HepG2 (cell line): ENCODE measurements at regions not wholly inside any gene's neighbourhood (a gene's known extent, or its start where the extent isn't known, plus 50 kb on each side); places are given as distances from the start of the nearest gene placed in this dataset.
A peak's percentile ranks its signal among the peaks of the same experiment; 100 is the strongest.

Experiments used
- DMAP1 ChIP-seq: IDR thresholded peaks from 2 replicates; pipeline ENCODE4 v1.6.1; 2016
- DPF2 ChIP-seq: sonication (generic); formaldehyde crosslinking; IDR thresholded peaks from 2 replicates; pipeline ENCODE4 v1.4.0; 2020; ENCODE audit warnings: mild to moderate bottlenecking, low read depth, missing genetic modification reagents, borderline replicate concordance
- FOSL2 ChIP-seq: sonication (generic); formaldehyde crosslinking; IDR thresholded peaks from 2 replicates; pipeline ENCODE4 v1.4.0; 2020; ENCODE audit warnings: missing genetic modification reagents
- HNF4A ChIP-seq: sonication (generic); formaldehyde crosslinking; IDR thresholded peaks from 2 replicates; pipeline ENCODE4 v1.4.0; 2020; ENCODE audit warnings: missing genetic modification reagents
- NCOA5 ChIP-seq: sonication (generic); formaldehyde crosslinking; IDR thresholded peaks from 2 replicates; pipeline ENCODE4 v1.4.0; 2020; ENCODE audit warnings: missing genetic modification reagents
- ZNF10 ChIP-seq: sonication (generic); formaldehyde crosslinking; IDR thresholded peaks from 2 replicates; pipeline ENCODE4 v1.4.0; 2020; ENCODE audit warnings: mild to moderate bottlenecking, low read depth, missing genetic modification reagents, borderline replicate concordance
- ZNF225 ChIP-seq: sonication (generic); formaldehyde crosslinking; IDR thresholded peaks from 2 replicates; pipeline ENCODE4 v1.4.0; 2020; ENCODE audit warnings: mild to moderate bottlenecking, missing genetic modification reagents
- ZNF33A ChIP-seq: sonication (generic); formaldehyde crosslinking; IDR thresholded peaks from 2 replicates; pipeline ENCODE4 v1.5.1; 2020; ENCODE audit warnings: missing genetic modification reagents, mild to moderate bottlenecking, moderate library complexity, borderline replicate concordance
- ZNF720 ChIP-seq: sonication (generic); formaldehyde crosslinking; IDR thresholded peaks from 2 replicates; pipeline ENCODE4 v1.4.0; 2020; ENCODE audit warnings: missing genetic modification reagents
- ZNF775 ChIP-seq: sonication (generic); formaldehyde crosslinking; IDR thresholded peaks from 2 replicates; pipeline ENCODE4 v1.4.0; 2020; ENCODE audit warnings: missing genetic modification reagents, mild to moderate bottlenecking, moderate library complexity, borderline replicate concordance
- ZNF792 ChIP-seq: IDR thresholded peaks from 2 replicates; pipeline ENCODE4 v1.6.1; 2016
- TF ChIP-seq, protein P1 (sequence below): IDR thresholded peaks from 2 replicates; pipeline ENCODE4 v1.6.1; 2016; ENCODE audit warnings: missing biosample characterization, missing genetic modification reagents, low read depth
- TF ChIP-seq, protein P2 (sequence below): sonication (generic); formaldehyde crosslinking; IDR thresholded peaks from 2 replicates; pipeline ENCODE4 v1.5.0; 2020; ENCODE audit warnings: mild to moderate bottlenecking, missing genetic modification reagents
- TF ChIP-seq, protein P3 (sequence below): sonication (generic); formaldehyde crosslinking; IDR thresholded peaks from 2 replicates; pipeline ENCODE4 v1.4.0; 2020; ENCODE audit warnings: missing genetic modification reagents
- TF ChIP-seq, protein P4 (sequence below): sonication (generic); formaldehyde crosslinking; IDR thresholded peaks from 2 replicates; pipeline ENCODE4 v1.4.0; 2020; ENCODE audit warnings: mild to moderate bottlenecking, missing genetic modification reagents
- TF ChIP-seq, protein P5 (sequence below): sonication (generic); formaldehyde crosslinking; IDR thresholded peaks from 2 replicates; pipeline ENCODE4; 2020; ENCODE audit warnings: missing genetic modification reagents, mild to moderate bottlenecking, borderline replicate concordance

DNA sequence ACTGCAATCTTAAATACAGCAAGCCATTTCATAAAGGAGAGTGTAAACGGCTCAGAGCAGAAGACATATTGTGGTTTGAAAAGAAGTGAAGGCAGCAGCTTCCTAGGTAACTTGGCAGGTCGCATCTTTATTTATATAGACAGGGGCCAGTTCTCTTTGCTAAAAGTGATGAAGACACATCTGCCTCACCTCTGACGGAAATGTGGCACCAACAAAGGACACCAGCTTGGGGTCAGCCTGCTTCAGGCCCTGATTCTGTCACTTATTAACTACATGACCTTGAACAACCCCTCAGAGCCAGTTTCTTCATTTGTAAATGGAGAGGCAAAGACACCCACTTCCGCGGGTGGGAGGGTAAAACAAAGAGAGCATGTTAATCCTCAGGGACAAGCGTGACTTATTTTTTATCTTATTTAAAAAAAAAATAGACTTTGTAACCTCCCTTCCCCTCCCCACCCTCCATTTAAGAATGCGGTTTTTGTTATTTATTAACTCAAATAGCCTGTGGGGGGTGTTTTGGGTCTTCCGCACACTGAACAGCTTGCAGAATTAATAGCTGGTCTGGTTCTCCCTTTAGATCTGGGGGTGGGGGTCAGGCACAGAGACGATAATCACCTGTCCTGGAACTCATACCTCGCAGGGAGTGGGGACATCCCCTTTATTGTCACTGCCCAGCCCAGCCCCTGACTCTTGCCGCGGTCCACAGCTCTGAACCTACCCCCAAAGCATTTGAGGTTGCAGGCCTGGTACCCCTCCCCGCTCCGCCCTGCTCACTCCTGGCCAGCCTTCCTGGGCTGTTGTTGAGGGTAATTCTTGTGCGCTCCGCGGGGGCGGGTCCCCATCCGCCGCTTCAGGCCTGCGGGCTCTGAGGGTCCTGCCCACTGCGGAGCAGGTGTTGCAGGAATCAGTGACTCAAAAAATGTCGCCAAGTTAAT lies 64.2 kb upstream of the TMEM17 start (continued):
- no peak for TF ChIP-seq ZNF225 (CRISPR knock-in tag)
- TF ChIP-seq, protein P1, sequence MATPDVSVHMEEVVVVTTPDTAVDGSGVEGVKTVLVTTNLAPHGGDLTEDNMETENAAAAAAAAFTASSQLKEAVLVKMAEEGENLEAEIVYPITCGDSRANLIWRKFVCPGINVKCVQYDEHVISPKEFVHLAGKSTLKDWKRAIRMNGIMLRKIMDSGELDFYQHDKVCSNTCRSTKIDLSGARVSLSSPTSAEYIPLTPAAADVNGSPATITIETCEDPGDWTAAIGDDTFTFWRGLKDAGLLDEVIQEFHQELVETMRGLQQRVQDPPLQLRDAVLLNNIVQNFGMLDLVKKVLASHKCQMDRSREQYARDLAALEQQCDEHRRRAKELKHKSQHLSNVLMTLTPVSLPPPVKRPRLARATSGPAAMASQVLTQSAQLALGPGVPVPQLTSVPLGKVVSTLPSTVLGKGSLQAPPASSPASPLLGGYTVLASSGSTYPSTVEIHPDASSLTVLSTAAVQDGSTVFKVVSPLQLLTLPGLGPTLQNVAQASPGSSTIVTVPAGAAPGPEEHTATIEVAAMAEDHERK = no peak
- TF ChIP-seq ZNF775 (CRISPR knock-in tag) = no peak
- TF ChIP-seq, protein P2, sequence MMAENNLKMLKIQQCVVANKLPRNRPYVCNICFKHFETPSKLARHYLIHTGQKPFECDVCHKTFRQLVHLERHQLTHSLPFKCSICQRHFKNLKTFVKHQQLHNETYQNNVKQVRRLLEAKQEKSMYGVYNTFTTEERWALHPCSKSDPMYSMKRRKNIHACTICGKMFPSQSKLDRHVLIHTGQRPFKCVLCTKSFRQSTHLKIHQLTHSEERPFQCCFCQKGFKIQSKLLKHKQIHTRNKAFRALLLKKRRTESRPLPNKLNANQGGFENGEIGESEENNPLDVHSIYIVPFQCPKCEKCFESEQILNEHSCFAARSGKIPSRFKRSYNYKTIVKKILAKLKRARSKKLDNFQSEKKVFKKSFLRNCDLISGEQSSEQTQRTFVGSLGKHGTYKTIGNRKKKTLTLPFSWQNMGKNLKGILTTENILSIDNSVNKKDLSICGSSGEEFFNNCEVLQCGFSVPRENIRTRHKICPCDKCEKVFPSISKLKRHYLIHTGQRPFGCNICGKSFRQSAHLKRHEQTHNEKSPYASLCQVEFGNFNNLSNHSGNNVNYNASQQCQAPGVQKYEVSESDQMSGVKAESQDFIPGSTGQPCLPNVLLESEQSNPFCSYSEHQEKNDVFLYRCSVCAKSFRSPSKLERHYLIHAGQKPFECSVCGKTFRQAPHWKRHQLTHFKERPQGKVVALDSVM (CRISPR knock-in tag) = no peak; the same call in 1 of the 2 replicates
- no peak for TF ChIP-seq NCOA5 (CRISPR knock-in tag)
- TF ChIP-seq, protein P3, sequence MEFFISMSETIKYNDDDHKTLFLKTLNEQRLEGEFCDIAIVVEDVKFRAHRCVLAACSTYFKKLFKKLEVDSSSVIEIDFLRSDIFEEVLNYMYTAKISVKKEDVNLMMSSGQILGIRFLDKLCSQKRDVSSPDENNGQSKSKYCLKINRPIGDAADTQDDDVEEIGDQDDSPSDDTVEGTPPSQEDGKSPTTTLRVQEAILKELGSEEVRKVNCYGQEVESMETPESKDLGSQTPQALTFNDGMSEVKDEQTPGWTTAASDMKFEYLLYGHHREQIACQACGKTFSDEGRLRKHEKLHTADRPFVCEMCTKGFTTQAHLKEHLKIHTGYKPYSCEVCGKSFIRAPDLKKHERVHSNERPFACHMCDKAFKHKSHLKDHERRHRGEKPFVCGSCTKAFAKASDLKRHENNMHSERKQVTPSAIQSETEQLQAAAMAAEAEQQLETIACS (CRISPR knock-in tag) = no peak
- TF ChIP-seq, protein P4, sequence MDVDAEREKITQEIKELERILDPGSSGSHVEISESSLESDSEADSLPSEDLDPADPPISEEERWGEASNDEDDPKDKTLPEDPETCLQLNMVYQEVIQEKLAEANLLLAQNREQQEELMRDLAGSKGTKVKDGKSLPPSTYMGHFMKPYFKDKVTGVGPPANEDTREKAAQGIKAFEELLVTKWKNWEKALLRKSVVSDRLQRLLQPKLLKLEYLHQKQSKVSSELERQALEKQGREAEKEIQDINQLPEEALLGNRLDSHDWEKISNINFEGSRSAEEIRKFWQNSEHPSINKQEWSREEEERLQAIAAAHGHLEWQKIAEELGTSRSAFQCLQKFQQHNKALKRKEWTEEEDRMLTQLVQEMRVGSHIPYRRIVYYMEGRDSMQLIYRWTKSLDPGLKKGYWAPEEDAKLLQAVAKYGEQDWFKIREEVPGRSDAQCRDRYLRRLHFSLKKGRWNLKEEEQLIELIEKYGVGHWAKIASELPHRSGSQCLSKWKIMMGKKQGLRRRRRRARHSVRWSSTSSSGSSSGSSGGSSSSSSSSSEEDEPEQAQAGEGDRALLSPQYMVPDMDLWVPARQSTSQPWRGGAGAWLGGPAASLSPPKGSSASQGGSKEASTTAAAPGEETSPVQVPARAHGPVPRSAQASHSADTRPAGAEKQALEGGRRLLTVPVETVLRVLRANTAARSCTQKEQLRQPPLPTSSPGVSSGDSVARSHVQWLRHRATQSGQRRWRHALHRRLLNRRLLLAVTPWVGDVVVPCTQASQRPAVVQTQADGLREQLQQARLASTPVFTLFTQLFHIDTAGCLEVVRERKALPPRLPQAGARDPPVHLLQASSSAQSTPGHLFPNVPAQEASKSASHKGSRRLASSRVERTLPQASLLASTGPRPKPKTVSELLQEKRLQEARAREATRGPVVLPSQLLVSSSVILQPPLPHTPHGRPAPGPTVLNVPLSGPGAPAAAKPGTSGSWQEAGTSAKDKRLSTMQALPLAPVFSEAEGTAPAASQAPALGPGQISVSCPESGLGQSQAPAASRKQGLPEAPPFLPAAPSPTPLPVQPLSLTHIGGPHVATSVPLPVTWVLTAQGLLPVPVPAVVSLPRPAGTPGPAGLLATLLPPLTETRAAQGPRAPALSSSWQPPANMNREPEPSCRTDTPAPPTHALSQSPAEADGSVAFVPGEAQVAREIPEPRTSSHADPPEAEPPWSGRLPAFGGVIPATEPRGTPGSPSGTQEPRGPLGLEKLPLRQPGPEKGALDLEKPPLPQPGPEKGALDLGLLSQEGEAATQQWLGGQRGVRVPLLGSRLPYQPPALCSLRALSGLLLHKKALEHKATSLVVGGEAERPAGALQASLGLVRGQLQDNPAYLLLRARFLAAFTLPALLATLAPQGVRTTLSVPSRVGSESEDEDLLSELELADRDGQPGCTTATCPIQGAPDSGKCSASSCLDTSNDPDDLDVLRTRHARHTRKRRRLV (CRISPR knock-in tag) = no peak
- no peak for TF ChIP-seq ZNF720 (CRISPR knock-in tag)
- TF ChIP-seq DPF2 (CRISPR knock-in tag) = peak; percentile 77
- no peak for TF ChIP-seq DMAP1
- peak; percentile 87 for TF ChIP-seq FOSL2 (CRISPR knock-in tag)
- TF ChIP-seq HNF4A (CRISPR knock-in tag) = peak; percentile 92
- TF ChIP-seq ZNF10 (CRISPR knock-in tag) = no peak
- peak; percentile 36; the same call in 1 of the 2 replicates for TF ChIP-seq ZNF792 (CRISPR knock-in tag)
- no peak for TF ChIP-seq ZNF33A (CRISPR knock-in tag)
- TF ChIP-seq, protein P5, sequence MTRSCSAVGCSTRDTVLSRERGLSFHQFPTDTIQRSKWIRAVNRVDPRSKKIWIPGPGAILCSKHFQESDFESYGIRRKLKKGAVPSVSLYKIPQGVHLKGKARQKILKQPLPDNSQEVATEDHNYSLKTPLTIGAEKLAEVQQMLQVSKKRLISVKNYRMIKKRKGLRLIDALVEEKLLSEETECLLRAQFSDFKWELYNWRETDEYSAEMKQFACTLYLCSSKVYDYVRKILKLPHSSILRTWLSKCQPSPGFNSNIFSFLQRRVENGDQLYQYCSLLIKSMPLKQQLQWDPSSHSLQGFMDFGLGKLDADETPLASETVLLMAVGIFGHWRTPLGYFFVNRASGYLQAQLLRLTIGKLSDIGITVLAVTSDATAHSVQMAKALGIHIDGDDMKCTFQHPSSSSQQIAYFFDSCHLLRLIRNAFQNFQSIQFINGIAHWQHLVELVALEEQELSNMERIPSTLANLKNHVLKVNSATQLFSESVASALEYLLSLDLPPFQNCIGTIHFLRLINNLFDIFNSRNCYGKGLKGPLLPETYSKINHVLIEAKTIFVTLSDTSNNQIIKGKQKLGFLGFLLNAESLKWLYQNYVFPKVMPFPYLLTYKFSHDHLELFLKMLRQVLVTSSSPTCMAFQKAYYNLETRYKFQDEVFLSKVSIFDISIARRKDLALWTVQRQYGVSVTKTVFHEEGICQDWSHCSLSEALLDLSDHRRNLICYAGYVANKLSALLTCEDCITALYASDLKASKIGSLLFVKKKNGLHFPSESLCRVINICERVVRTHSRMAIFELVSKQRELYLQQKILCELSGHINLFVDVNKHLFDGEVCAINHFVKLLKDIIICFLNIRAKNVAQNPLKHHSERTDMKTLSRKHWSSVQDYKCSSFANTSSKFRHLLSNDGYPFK (CRISPR knock-in tag) = no peak
